Right renal pelvis (tissue), 4 donors: ENCODE measurements at regions not wholly inside any gene's neighbourhood (a gene's known extent, or its start where the extent isn't known, plus 50 kb on each side); places are given as distances from the start of the nearest gene placed in this dataset.

Source experiments
- DNase-seq, 4 donors: peaks; one replicate each; pipeline ENCODE4 v3.0.0-alpha.2; 2013; ENCODE audit warnings: low read depth in 4 of 4, low spot score in 3 of 4, missing footprints in 1 of 4

GRCh38 chr15:68871507-68871906, 50.8 kb upstream of the ANP32A start:
- no peak for DNase-seq

DNA sequence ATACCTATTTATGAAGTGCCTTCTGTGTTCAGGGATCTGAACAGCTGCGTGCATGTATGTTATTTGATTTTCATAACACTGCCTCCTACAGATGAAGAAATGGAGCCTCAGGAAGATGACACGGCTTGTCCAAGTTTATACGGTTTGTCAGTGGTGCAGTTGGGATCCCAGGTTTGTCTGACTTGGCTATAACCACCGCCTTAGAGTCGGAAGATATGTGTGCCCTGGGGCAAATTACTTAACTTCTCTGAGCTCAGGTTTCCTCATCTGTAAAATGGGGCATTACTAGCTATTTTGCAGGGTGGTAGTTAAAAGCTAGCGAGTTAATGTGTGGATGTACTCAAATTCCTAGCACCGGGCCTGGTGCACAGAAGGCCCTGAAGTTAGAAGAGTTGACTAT, 54.1 kb upstream of the ANP32A start:
- DNase-seq = no peak

- peak; percentile 82 to 91 (median 85) for DNase-seq
Observed at GRCh38 chr15:68875377-68876116, 54.8 kb upstream of the SPESP1 start.

DNA sequence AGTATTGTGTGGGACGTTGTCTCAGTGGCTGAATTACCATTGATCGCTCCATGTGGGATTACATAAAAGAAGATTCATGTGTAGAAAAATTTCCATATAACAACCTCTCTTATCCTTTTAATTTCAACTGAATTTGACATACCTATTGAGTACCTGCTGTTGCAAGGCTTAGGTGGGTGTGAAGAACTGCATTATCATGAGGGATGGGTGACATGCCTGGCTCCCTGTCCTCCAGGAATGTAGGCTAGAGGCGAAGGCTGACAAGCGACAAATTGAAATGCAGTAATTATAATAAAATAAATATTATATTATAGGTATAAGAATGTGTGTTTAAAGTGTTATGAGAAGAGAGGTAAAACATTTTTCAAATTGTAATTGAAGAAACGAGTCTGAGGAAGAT, 52.7 kb upstream of the SPESP1 start:
- no peak for DNase-seq

DNA sequence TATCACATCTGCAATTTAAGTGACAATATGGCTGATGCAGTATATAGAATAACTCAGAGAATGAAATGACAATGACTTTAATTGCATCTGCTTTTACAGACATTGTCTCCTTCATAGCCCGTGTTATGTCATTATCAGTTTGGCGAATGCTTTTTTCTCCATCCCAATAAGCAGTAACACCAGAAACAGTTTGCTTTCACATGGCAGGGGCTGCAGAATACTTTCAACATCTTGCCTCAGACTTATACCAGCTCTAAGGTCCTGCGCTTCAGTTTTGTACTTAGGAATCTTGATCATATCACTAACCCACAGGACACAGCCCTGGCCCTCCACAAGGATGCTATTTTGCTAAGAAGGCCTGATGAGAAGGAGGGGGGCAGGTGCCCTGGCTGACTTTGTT, 49.9 kb upstream of the SPESP1 start:
- DNase-seq = no peak
